Esophagus squamous epithelium (tissue), 5 donors: ENCODE measurements at regions not wholly inside any gene's neighbourhood (a gene's known extent, or its start where the extent isn't known, plus 50 kb on each side); places are given as distances from the start of the nearest gene placed in this dataset.

Experiments used
- DNase-seq: peaks from one replicate; lab custom pipeline; 2025; lab: John Stamatoyannopoulos, UW
- H3K27ac ChIP-seq, 4 donors: fragments of 200-600 bp; sonication (generic); one replicate each; pipeline ENCODE4 v1.5.1; 2016 to 2019; ENCODE audit warnings: mild to moderate bottlenecking in 1 of 4
- H3K27me3 ChIP-seq, 4 donors: fragments of 200-600 bp; sonication (generic); 1 replicate in 3 of 4; 2 replicates in 1 of 4; pipeline versions ENCODE4 v1.5.1 to v1.6.0; 2017 to 2021; ENCODE audit warnings: antibody characterized with exemption in 1 of 4
- H3K36me3 ChIP-seq, 3 donors: fragments of 200-600 bp; sonication (generic); one replicate each; pipeline ENCODE4 v1.5.1; 2016 to 2019
- H3K4me1 ChIP-seq, 3 donors: fragments of 200-600 bp; sonication (generic); one replicate each; pipeline ENCODE4 v1.5.1; 2017 to 2019
- H3K4me3 ChIP-seq, 4 donors: fragments of 200-600 bp; sonication (generic); 1 replicate in 3 of 4; 2 replicates in 1 of 4; pipeline ENCODE4 v1.5.1; 2016 to 2019; ENCODE audit warnings: mild to moderate bottlenecking in 2 of 4, moderate library complexity in 1 of 4
- H3K9me3 ChIP-seq, 3 donors: fragments of 200-600 bp; sonication (generic); one replicate each; pipeline ENCODE4 v1.5.1; 2016 to 2019
- POLR2A ChIP-seq, 4 donors: fragments of 450-650 bp; IDR thresholded peaks; one replicate each; pipeline ENCODE4 v1.6.1; 2017; ENCODE audit warnings: antibody characterized with exemption in 4 of 4, mild to moderate bottlenecking in 4 of 4, moderate library complexity in 3 of 4
- WGBS, 2 donors: methylation state at CpG; one replicate each; pipeline ENCODE4 v1.1.5; 2018; 5-methylcytosine and 5-hydroxymethylcytosine counted together
- intact Hi-C: fragments of 100-400 bp; cut with DNase I; formaldehyde crosslinking; loops from one replicate; pipeline ENCODE4 v1.15.0; 2022
- TF ChIP-seq, protein P1 (sequence below), 6 experiments: fragments of 450-650 bp in 4 of 6; fragments of 200-600 bp in 2 of 6; sonication (generic) in 2 of 6; IDR thresholded peaks; one replicate each; pipeline ENCODE4 v1.5.1; 2016 to 2019; ENCODE audit warnings: antibody characterized with exemption in 6 of 6, mild to moderate bottlenecking in 4 of 6, moderate library complexity in 4 of 6
- donor health status: DM: yes; HTN: yes; CAD: no.

DNA sequence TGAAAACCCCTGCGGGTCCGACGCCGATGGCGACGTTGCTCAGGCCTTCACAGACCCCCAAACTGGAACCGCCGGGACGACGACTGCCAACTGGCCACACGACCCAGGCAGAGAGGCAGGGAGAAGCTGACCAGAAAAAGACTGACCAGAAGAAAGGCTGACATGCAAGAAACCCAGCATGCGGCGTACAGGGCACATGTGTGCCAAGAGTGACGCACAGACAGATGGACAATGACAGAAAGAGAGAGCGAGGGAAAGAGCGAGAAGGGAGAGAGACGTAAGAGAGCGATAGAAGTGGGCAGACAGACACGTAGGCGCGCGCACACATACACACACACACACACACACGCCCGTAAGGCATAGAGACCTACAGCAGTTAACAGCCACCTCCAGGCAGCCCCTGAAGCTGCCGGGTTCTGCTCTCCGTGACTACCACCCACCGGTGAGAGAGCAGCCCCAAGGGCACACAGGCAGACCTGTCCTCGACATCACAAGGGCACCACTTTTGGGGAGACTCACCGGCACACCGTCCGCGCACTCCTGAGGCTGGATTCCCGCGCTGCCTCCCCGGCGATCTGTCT, 67.2 kb upstream of the ZNF527 start:
- intact Hi-C loops, result no loop called here
- DNase-seq, result no peak
- Histone ChIP-seq H3K9me3 (peaks cover 0 to 39% (median 6%) of the 10 kb centered on the region in 3 donors), H3K4me1 (no peaks in the 10 kb centered on the region), H3K27ac (peak overlapping the region in 1 of 4 donors; percentile 26), H3K36me3 (no peaks in the 10 kb centered on the region), H3K27me3 (no peaks in the 10 kb centered on the region), H3K4me3 (peak overlapping the region in 3 of 4 donors; percentile 31 to 65 (median 41))
- 52 to 71% methylated on average over 25 to 29 of the region's 36 CpGs for WGBS, 2 donors
- TF ChIP-seq POLR2A (IDR thresholded peaks at IDR 0.05), result no peak
- TF ChIP-seq, protein P1, sequence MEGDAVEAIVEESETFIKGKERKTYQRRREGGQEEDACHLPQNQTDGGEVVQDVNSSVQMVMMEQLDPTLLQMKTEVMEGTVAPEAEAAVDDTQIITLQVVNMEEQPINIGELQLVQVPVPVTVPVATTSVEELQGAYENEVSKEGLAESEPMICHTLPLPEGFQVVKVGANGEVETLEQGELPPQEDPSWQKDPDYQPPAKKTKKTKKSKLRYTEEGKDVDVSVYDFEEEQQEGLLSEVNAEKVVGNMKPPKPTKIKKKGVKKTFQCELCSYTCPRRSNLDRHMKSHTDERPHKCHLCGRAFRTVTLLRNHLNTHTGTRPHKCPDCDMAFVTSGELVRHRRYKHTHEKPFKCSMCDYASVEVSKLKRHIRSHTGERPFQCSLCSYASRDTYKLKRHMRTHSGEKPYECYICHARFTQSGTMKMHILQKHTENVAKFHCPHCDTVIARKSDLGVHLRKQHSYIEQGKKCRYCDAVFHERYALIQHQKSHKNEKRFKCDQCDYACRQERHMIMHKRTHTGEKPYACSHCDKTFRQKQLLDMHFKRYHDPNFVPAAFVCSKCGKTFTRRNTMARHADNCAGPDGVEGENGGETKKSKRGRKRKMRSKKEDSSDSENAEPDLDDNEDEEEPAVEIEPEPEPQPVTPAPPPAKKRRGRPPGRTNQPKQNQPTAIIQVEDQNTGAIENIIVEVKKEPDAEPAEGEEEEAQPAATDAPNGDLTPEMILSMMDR (IDR thresholded peaks at IDR 0.05), result no peak

DNA sequence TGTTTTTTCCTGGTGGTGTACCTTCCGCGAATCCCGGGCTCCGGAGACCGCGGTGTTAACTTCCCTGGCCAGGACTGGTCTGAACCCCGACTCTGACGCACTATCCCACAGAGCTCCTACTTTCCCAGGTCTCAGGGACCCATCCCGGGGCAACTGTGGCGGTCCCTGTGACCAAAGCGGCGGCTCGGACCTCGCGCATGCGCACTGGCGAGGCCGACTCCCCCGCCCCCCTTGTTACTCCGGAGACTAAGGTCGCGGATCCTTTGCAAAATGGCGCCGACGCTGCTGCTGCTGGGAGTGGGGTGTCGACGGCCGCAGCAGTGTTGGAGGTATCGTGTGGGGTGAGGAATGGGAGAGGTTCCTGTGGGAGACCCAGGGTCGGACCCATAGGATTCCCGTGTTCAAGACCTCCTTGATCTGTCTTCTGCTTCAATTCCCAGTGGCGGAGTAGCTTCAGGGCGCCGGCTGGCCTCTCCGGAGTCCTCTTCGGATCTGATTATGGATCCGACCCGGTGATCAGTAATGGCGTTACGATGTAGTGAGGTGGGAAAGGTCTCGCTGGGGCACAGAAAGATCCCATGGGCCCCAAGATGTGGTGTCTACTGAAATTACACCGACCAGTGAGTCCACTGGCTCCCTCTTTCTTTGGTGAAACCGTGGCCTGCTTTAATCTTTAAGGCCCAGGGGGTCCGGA, 66.6 kb upstream of the ZNF527 start:
- H3K27ac ChIP-seq, result peak overlapping the region in 1 of 4 donors; percentile 26
- DNase-seq, result no peak

DNA sequence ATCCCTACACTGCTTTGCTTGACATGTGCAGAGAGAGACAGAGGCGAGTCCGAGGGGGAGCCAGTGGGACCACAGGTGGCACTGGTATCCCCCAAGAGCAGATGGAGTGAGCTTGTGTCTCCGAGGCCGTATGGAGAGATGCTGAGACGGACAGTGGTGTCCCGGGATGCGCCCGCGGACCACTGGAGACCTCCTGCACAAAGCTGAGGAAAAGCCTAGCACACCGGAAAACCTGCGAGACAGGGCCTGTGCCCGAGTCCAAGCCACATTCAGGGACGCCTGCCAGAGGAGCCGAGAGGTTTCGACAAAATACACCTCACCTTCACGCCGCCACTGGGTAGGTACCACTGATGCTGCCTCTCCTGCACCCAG, 66.0 kb upstream of the ZNF527 start:
- no peak for TF ChIP-seq POLR2A (IDR thresholded peaks at IDR 0.05)
- TF ChIP-seq, protein P1 (IDR thresholded peaks at IDR 0.05), result no peak
- 90 to 100% methylated on average over 2 of the region's 17 CpGs for WGBS, 2 donors
- intact Hi-C loops, result no loop called here
- Histone ChIP-seq H3K4me3 (no peak overlapping the region), H3K27ac (no peak overlapping the region), H3K4me1 (no peaks in the 10 kb centered on the region), H3K27me3 (no peaks in the 10 kb centered on the region), H3K9me3 (peaks cover 0 to 39% (median 6%) of the 10 kb centered on the region in 3 donors), H3K36me3 (no peaks in the 10 kb centered on the region)
- DNase-seq, result no peak

More for the DNA sequence above, 66.6 kb upstream of the ZNF527 start:
- Histone ChIP-seq H3K4me3 (peak overlapping the region in 3 of 4 donors; percentile 31 to 65 (median 41)), H3K4me1 (no peaks in the 10 kb centered on the region), H3K9me3 (peaks cover 0 to 39% (median 6%) of the 10 kb centered on the region in 3 donors), H3K36me3 (no peaks in the 10 kb centered on the region), H3K27me3 (no peaks in the 10 kb centered on the region)
- no peak for TF ChIP-seq POLR2A (IDR thresholded peaks at IDR 0.05)
- TF ChIP-seq, protein P1 (IDR thresholded peaks at IDR 0.05), result no peak
- intact Hi-C loops, result no loop called here
- 56 to 88% methylated on average over 16 to 22 of the region's 44 CpGs for WGBS, 2 donors

DNA sequence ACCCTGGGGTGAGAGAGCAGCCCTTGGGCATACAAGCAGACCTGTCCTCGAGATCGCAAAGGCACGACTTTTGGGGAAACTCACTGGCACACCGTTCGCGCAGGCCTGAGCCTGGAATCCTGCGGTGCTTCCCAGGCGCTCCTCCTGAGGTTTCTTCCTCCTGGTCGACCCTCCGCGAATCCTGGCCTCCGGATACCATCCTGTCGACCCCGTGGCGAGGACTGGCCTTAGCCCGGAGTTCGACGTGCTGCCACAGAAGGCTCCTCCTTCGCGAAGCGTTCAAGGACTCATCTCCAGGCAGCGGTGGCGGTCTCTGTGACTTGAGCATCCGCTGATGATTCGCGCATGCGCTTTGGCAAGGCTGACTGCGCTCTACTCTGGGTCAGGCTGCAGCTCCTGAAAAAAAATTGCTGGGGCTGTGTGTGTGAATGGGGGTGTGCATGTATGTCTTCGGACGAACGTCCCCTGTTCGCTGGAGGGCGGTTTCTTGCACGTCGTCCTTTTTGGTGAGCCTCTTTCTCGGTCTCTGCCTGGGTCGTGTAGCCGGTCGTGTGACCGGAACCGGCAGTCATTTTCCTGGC, 64.4 kb upstream of the ZNF527 start:
- peaks cover 0 to 39% (median 6%) of the 10 kb centered on the region in 3 donors for H3K9me3 ChIP-seq
- no peak for TF ChIP-seq POLR2A (IDR thresholded peaks at IDR 0.05)
- TF ChIP-seq, protein P1 (IDR thresholded peaks at IDR 0.05), result no peak
- WGBS, 2 donors, result 91 to 94% methylated on average over 26 to 36 of the region's 41 CpGs
- no peak for DNase-seq
- H3K27me3 ChIP-seq, result no peaks in the 10 kb centered on the region
- no peak overlapping the region for H3K27ac ChIP-seq
- no peak overlapping the region for H3K4me3 ChIP-seq
- intact Hi-C loops, result no loop called here
- H3K36me3 ChIP-seq, result no peaks in the 10 kb centered on the region
- no peaks in the 10 kb centered on the region for H3K4me1 ChIP-seq
